Keratinocyte (primary cell): ENCODE measurements at regions not wholly inside any gene's neighbourhood (a gene's known extent, or its start where the extent isn't known, plus 50 kb on each side); places are given as distances from the start of the nearest gene placed in this dataset.

Experiments used
- DNase-seq: peaks from one replicate; pipeline ENCODE4 v3.0.0-alpha.2; 2011; ENCODE audit warnings: low read depth, missing footprints, low spot score
- FAIRE-seq: peaks from 2 replicates; lab custom pipeline; 2011; peaks lifted over from hg19 to GRCh38; lab: Jason Lieb, UNC
- H2AFZ ChIP-seq: 2 replicates; pipeline ENCODE4 v1.6.0; 2012; ENCODE audit warnings: low read length, control low read depth, inconsistent platforms; ENCODE audit not compliant: control insufficient read depth
- H3K27ac ChIP-seq: 2 replicates; pipeline ENCODE4 v1.5.1; 2011; ENCODE audit warnings: low read length; ENCODE audit not compliant: control insufficient read depth, insufficient read depth
- H3K27me3 ChIP-seq: 3 replicates; pipeline ENCODE4 v1.6.0; 2011; ENCODE audit warnings: low read length; ENCODE audit not compliant: control insufficient read depth, insufficient read depth; ENCODE audit errors: extremely low read depth
- H3K36me3 ChIP-seq, 2 experiments: 2 replicates in 1 of 2; 3 replicates in 1 of 2; pipeline ENCODE4 v1.5.1; 2011; ENCODE audit warnings: low read length in 2 of 2, mild to moderate bottlenecking in 1 of 2; ENCODE audit not compliant: control insufficient read depth in 2 of 2, insufficient read depth in 2 of 2; ENCODE audit errors: extremely low read depth in 1 of 2
- H3K4me1 ChIP-seq: 3 replicates; pipeline ENCODE4 v1.5.1; 2011; ENCODE audit warnings: low read length; ENCODE audit not compliant: control insufficient read depth, insufficient read depth; ENCODE audit errors: extremely low read depth
- H3K4me2 ChIP-seq: 3 replicates; pipeline ENCODE4 v1.6.0; 2011; ENCODE audit warnings: low read depth, low read length; ENCODE audit not compliant: control insufficient read depth, insufficient read depth; ENCODE audit errors: extremely low read depth
- H3K4me3 ChIP-seq, 3 experiments: fragments of 200-600 bp in 1 of 3; sonication (generic) in 1 of 3; 2 replicates in 2 of 3; 3 replicates in 1 of 3; pipeline ENCODE4 v1.5.1; 2011 to 2016; ENCODE audit warnings: low read length in 3 of 3, mild to moderate bottlenecking in 3 of 3, control low read depth in 2 of 3, inconsistent platforms in 1 of 3, low read depth in 1 of 3, mixed read lengths in 1 of 3, mixed run types in 1 of 3, moderate library complexity in 1 of 3; ENCODE audit not compliant: control insufficient read depth in 2 of 3, insufficient read depth in 2 of 3; ENCODE audit errors: extremely low read depth in 1 of 3
- H3K79me2 ChIP-seq: 2 replicates; pipeline ENCODE4 v1.6.0; 2012; ENCODE audit warnings: low read length; ENCODE audit not compliant: control insufficient read depth, insufficient read depth
- H3K9ac ChIP-seq: 3 replicates; pipeline ENCODE4 v1.6.0; 2011; ENCODE audit warnings: low read length; ENCODE audit not compliant: control insufficient read depth, insufficient read depth; ENCODE audit errors: extremely low read depth
- H3K9me1 ChIP-seq: 3 replicates; pipeline ENCODE4 v1.6.0; 2011; ENCODE audit warnings: low read length; ENCODE audit not compliant: control insufficient read depth, insufficient read depth; ENCODE audit errors: extremely low read depth
- H3K9me3 ChIP-seq: 2 replicates; pipeline ENCODE4 v1.5.1; 2012; ENCODE audit warnings: low read depth, low read length; ENCODE audit not compliant: control insufficient read depth
- H4K20me1 ChIP-seq: 3 replicates; pipeline ENCODE4 v1.6.0; 2011; ENCODE audit warnings: low read length; ENCODE audit not compliant: control insufficient read depth, insufficient read depth; ENCODE audit errors: extremely low read depth
- EZH2 ChIP-seq: IDR thresholded peaks from one replicate; pipeline ENCODE4 v1.6.1; 2012; ENCODE audit warnings: inconsistent platforms, mild to moderate bottlenecking, low read length, moderate library complexity
- dilution Hi-C: fragments of 300-500 bp; cut with MboI; formaldehyde crosslinking; loops from one replicate; pipeline ENCODE4 v1.7.0; 2020; ENCODE audit warnings: low sequenced_read_pairs; ENCODE audit not compliant: extremely low pct_ligation_motif_present
- TF ChIP-seq, protein P1 (sequence below), 3 experiments: IDR thresholded peaks in 1 of 3; conservative IDR thresholded peaks in 1 of 3; optimal IDR thresholded peaks in 1 of 3; 2 replicates in 2 of 3; 3 replicates in 1 of 3; pipeline versions ENCODE3 to v1.5.1; 2011; ENCODE audit warnings: low read length in 3 of 3, mild to moderate bottlenecking in 3 of 3, moderate library complexity in 2 of 3, control low read depth in 1 of 3, inconsistent platforms in 1 of 3; ENCODE audit not compliant: insufficient read depth in 2 of 3; ENCODE audit errors: extremely low read depth in 1 of 3

- Histone ChIP-seq H3K4me2 (no peak overlapping the region), H3K4me1 (no peaks in the 10 kb centered on the region), H3K9me1 (no peaks in the 10 kb centered on the region), H3K9me3 (no peaks in the 10 kb centered on the region), H4K20me1 (no peaks in the 10 kb centered on the region), H3K79me2 (no peaks in the 10 kb centered on the region), H3K27me3 (no peaks in the 10 kb centered on the region), H3K4me3 (no peak overlapping the region), H3K36me3 (no peaks in the 10 kb centered on the region), H3K9ac (no peak overlapping the region), H2AFZ (no peak overlapping the region), H3K27ac (no peak overlapping the region)
- DNase-seq (no peak), FAIRE-seq (no peak)
- TF ChIP-seq, protein P1, sequence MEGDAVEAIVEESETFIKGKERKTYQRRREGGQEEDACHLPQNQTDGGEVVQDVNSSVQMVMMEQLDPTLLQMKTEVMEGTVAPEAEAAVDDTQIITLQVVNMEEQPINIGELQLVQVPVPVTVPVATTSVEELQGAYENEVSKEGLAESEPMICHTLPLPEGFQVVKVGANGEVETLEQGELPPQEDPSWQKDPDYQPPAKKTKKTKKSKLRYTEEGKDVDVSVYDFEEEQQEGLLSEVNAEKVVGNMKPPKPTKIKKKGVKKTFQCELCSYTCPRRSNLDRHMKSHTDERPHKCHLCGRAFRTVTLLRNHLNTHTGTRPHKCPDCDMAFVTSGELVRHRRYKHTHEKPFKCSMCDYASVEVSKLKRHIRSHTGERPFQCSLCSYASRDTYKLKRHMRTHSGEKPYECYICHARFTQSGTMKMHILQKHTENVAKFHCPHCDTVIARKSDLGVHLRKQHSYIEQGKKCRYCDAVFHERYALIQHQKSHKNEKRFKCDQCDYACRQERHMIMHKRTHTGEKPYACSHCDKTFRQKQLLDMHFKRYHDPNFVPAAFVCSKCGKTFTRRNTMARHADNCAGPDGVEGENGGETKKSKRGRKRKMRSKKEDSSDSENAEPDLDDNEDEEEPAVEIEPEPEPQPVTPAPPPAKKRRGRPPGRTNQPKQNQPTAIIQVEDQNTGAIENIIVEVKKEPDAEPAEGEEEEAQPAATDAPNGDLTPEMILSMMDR (optimal IDR thresholded peaks at IDR 0.05 in 1 of 3, IDR thresholded peaks at IDR 0.05 in 1 of 3, conservative IDR thresholded peaks at IDR 0.05 in 1 of 3; ENCODE audit: extremely low read depth in 1 of 3, insufficient read depth in 2 of 3, low read length in 3 of 3): no peak
- no peak for TF ChIP-seq EZH2
- dilution Hi-C loops: no loop called here
Observed at GRCh38 chr6:118740372-118740771, 89.0 kb upstream of the CEP85L start.

DNA sequence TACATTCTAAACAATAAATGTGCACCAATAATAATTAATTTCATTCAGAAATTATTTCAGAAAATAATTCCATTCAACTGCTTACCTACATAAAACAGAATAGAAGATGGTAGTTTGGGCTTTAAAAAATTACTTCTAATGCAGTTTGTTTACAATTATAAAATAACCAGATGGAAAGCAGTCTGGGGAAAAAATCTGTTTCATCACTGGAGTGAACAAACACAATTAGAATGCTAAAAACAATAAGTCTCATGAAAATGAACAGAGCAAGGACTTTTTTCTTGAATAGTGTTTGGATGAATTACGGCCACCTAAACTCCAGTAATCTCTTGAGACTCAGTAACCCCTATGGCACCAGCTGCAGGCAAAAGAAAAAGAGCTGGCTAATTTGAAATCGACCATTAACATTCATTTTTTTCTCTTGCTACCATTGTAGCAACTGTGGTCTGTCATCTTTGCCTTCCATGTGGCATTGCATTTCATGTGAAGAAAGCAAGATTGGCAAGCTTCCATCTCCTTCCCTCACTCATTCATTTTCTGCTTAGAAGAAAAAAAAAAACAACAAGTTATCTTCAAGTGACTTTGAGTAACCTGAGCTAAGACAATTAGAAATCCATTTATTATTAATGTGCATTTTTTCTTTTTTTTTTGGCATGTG lies 88.4 kb upstream of the CEP85L start:
- dilution Hi-C loops: no loop called here
- no peaks in the 10 kb centered on the region for H4K20me1 ChIP-seq
- FAIRE-seq (no peak), DNase-seq (no peak)
- no peaks in the 10 kb centered on the region for H3K79me2 ChIP-seq
- TF ChIP-seq EZH2: no peak
- TF ChIP-seq, protein P1 (optimal IDR thresholded peaks at IDR 0.05 in 1 of 3, IDR thresholded peaks at IDR 0.05 in 1 of 3, conservative IDR thresholded peaks at IDR 0.05 in 1 of 3; ENCODE audit: extremely low read depth in 1 of 3, insufficient read depth in 2 of 3, low read length in 3 of 3): no peak
- H3K4me1 ChIP-seq: no peaks in the 10 kb centered on the region
- no peak overlapping the region for H3K9ac ChIP-seq
- no peaks in the 10 kb centered on the region for H3K9me1 ChIP-seq
- no peak overlapping the region for H3K27ac ChIP-seq
- no peak overlapping the region for H3K4me3 ChIP-seq
- no peaks in the 10 kb centered on the region for H3K36me3 ChIP-seq
- no peak overlapping the region for H3K4me2 ChIP-seq
- no peaks in the 10 kb centered on the region for H3K27me3 ChIP-seq
- no peak overlapping the region for H2AFZ ChIP-seq
- no peaks in the 10 kb centered on the region for H3K9me3 ChIP-seq
